ENCODE measurements at regions not wholly inside any gene's neighbourhood (a gene's known extent, or its start where the extent isn't known, plus 50 kb on each side); places are given as distances from the start of the nearest gene placed in this dataset.

GRCh38 chr5:175202463-175203068 is 241.4 kb downstream of the DRD1 start (continued):
- no peak for TF ChIP-seq IRF2 (CRISPR knock-in tag; IDR thresholded peaks at IDR 0.05; ENCODE audit: borderline replicate concordance, low read depth)
- no peak for TF ChIP-seq NFE2L1 (CRISPR knock-in tag; IDR thresholded peaks at IDR 0.05)
- TF ChIP-seq ATF1 (CRISPR knock-in tag; IDR thresholded peaks at IDR 0.05), result no peak
- no peak for TF ChIP-seq ARID4B (CRISPR knock-in tag; IDR thresholded peaks at IDR 0.05; ENCODE audit: borderline replicate concordance)
- TF ChIP-seq NFATC4 (CRISPR knock-in tag; IDR thresholded peaks at IDR 0.05), result no peak
- TF ChIP-seq, protein P1, sequence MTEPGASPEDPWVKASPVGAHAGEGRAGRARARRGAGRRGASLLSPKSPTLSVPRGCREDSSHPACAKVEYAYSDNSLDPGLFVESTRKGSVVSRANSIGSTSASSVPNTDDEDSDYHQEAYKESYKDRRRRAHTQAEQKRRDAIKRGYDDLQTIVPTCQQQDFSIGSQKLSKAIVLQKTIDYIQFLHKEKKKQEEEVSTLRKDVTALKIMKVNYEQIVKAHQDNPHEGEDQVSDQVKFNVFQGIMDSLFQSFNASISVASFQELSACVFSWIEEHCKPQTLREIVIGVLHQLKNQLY (CRISPR knock-in tag; IDR thresholded peaks at IDR 0.05), result no peak
- TF ChIP-seq ELF4 (CRISPR knock-in tag; IDR thresholded peaks at IDR 0.05; ENCODE audit: low read depth), result no peak

GRCh38 chr5:175201393-175201792 is 242.6 kb downstream of the DRD1 start:
- no peak for ATAC-seq
- Mint-ChIP-seq H3K4me1 (no peaks in the 10 kb centered on the region), H3K36me3 (no peaks in the 10 kb centered on the region), H3K9me3 (no peaks in the 10 kb centered on the region), H3K4me3 (no peak overlapping the region), H3K27me3 (ENCODE audit: low read depth) (no peaks in the 10 kb centered on the region; the same call in 1 of the 2 replicates), H3K27ac (no peak overlapping the region)
- CTCF ChIA-PET, result no interaction called here
- DNase-seq (ENCODE audit: low spot score), result no peak
- POLR2A ChIA-PET, result interaction anchor here (0.5 kb wide), 1 partner anchor 1350 kb away, joined by 3 read pairs; no protein-coding TSS in a partner anchor
- no peak for TF ChIP-seq OVOL2 (CRISPR knock-in tag; IDR thresholded peaks at IDR 0.05; ENCODE audit: borderline replicate concordance)
- no peak for TF ChIP-seq MXD4 (CRISPR knock-in tag; IDR thresholded peaks at IDR 0.05; ENCODE audit: borderline replicate concordance)
- TF ChIP-seq FOXP1 (CRISPR knock-in tag; IDR thresholded peaks at IDR 0.05; ENCODE audit: borderline replicate concordance), result no peak
- no peak for TF ChIP-seq CDX4 (CRISPR knock-in tag; IDR thresholded peaks at IDR 0.05; ENCODE audit: borderline replicate concordance)
- no peak for TF ChIP-seq ERG (CRISPR knock-in tag; IDR thresholded peaks at IDR 0.05)
- TF ChIP-seq IRF1 (CRISPR knock-in tag; IDR thresholded peaks at IDR 0.05), result no peak
- TF ChIP-seq, protein P2, sequence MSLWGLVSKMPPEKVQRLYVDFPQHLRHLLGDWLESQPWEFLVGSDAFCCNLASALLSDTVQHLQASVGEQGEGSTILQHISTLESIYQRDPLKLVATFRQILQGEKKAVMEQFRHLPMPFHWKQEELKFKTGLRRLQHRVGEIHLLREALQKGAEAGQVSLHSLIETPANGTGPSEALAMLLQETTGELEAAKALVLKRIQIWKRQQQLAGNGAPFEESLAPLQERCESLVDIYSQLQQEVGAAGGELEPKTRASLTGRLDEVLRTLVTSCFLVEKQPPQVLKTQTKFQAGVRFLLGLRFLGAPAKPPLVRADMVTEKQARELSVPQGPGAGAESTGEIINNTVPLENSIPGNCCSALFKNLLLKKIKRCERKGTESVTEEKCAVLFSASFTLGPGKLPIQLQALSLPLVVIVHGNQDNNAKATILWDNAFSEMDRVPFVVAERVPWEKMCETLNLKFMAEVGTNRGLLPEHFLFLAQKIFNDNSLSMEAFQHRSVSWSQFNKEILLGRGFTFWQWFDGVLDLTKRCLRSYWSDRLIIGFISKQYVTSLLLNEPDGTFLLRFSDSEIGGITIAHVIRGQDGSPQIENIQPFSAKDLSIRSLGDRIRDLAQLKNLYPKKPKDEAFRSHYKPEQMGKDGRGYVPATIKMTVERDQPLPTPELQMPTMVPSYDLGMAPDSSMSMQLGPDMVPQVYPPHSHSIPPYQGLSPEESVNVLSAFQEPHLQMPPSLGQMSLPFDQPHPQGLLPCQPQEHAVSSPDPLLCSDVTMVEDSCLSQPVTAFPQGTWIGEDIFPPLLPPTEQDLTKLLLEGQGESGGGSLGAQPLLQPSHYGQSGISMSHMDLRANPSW (CRISPR knock-in tag; conservative IDR thresholded peaks at IDR 0.05; ENCODE audit: low read depth), result no peak
- TF ChIP-seq, protein P3, sequence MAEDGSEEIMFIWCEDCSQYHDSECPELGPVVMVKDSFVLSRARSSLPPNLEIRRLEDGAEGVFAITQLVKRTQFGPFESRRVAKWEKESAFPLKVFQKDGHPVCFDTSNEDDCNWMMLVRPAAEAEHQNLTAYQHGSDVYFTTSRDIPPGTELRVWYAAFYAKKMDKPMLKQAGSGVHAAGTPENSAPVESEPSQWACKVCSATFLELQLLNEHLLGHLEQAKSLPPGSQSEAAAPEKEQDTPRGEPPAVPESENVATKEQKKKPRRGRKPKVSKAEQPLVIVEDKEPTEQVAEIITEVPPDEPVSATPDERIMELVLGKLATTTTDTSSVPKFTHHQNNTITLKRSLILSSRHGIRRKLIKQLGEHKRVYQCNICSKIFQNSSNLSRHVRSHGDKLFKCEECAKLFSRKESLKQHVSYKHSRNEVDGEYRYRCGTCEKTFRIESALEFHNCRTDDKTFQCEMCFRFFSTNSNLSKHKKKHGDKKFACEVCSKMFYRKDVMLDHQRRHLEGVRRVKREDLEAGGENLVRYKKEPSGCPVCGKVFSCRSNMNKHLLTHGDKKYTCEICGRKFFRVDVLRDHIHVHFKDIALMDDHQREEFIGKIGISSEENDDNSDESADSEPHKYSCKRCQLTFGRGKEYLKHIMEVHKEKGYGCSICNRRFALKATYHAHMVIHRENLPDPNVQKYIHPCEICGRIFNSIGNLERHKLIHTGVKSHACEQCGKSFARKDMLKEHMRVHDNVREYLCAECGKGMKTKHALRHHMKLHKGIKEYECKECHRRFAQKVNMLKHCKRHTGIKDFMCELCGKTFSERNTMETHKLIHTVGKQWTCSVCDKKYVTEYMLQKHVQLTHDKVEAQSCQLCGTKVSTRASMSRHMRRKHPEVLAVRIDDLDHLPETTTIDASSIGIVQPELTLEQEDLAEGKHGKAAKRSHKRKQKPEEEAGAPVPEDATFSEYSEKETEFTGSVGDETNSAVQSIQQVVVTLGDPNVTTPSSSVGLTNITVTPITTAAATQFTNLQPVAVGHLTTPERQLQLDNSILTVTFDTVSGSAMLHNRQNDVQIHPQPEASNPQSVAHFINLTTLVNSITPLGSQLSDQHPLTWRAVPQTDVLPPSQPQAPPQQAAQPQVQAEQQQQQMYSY (CRISPR knock-in tag; IDR thresholded peaks at IDR 0.05), result no peak
- no peak for TF ChIP-seq JUN (CRISPR knock-in tag; IDR thresholded peaks at IDR 0.05)
- no peak for TF ChIP-seq GRHL2 (CRISPR knock-in tag; IDR thresholded peaks at IDR 0.05; ENCODE audit: insufficient replicate concordance, severe bottlenecking)
- no peak for TF ChIP-seq SOX15 (CRISPR knock-in tag; IDR thresholded peaks at IDR 0.05)
- TF ChIP-seq, protein P4, sequence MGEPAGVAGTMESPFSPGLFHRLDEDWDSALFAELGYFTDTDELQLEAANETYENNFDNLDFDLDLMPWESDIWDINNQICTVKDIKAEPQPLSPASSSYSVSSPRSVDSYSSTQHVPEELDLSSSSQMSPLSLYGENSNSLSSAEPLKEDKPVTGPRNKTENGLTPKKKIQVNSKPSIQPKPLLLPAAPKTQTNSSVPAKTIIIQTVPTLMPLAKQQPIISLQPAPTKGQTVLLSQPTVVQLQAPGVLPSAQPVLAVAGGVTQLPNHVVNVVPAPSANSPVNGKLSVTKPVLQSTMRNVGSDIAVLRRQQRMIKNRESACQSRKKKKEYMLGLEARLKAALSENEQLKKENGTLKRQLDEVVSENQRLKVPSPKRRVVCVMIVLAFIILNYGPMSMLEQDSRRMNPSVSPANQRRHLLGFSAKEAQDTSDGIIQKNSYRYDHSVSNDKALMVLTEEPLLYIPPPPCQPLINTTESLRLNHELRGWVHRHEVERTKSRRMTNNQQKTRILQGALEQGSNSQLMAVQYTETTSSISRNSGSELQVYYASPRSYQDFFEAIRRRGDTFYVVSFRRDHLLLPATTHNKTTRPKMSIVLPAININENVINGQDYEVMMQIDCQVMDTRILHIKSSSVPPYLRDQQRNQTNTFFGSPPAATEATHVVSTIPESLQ (CRISPR knock-in tag; IDR thresholded peaks at IDR 0.05), result no peak
- no peak for TF ChIP-seq TEAD1 (CRISPR knock-in tag; IDR thresholded peaks at IDR 0.05)

Measured in WTC11 (cell line).